ENCODE measurements at regions not wholly inside any gene's neighbourhood (a gene's known extent, or its start where the extent isn't known, plus 50 kb on each side); places are given as distances from the start of the nearest gene placed in this dataset.

- no peak for DNase-seq
- Histone ChIP-seq H3K36me3 (ENCODE audit: control insufficient read depth, insufficient read depth, low read length) (no peaks in the 10 kb centered on the region), H3K27ac (ENCODE audit: low read length) (no peak overlapping the region), H3K27me3 (ENCODE audit: control insufficient read depth, insufficient read depth, low read length) (no peaks in the 10 kb centered on the region), H3K4me3 (ENCODE audit: low read length) (no peak overlapping the region), H3K4me1 (ENCODE audit: control insufficient read depth, insufficient read depth, low read length) (peaks cover 22% of the 10 kb centered on the region), H3K9me3 (ENCODE audit: control insufficient read depth, insufficient read depth, low read length) (no peaks in the 10 kb centered on the region)
- ATAC-seq, result no peak
- no peak overlapping the region for H3K4me3 Mint-ChIP-seq
- peaks cover 30 to 35% of the 10 kb centered on the region in 2 donors for H3K4me1 Mint-ChIP-seq
- intact Hi-C loops (cut with micrococcal nuclease), result no loop called here
- H3K27ac Mint-ChIP-seq, result no peak overlapping the region
- peaks cover 0 to 2% of the 10 kb centered on the region in 2 donors for H3K27me3 Mint-ChIP-seq (ENCODE audit: low read depth in 2 of 2)
- WGBS (ENCODE audit: insufficient coverage), result no CpG with 5 or more reads among the region's 1 CpG
- TF ChIP-seq CTCF (IDR thresholded peaks at IDR 0.05), result no peak
- no peaks in the 10 kb centered on the region for H3K9me3 Mint-ChIP-seq
- no peaks in the 10 kb centered on the region for H3K36me3 Mint-ChIP-seq
Measured at GRCh38 chr2:84280873-84281272, 178.2 kb downstream of the SUCLG1 start.

DNA sequence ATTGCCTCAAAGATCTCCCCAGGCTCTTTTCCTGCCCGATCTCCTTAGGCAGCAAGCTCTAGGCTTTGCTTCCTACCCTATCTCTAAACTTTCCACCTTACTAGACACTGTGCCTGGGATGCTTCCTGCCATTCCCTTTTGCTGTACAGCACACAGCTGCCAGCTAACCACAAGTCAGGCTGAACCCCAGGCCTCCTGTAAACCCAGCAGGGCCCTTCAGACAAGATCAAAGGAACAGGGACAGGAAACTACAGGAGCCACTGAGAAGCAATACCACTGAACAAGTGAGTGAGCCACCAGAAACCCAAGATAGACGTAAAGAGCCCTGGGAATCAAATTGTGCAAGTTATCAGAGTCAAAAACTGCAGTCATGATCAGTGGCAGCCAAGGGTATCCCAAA, 180.7 kb downstream of the SUCLG1 start:
- no peaks in the 10 kb centered on the region for H3K27me3 ChIP-seq (ENCODE audit: control insufficient read depth, insufficient read depth, low read length)
- no peak for TF ChIP-seq CTCF (IDR thresholded peaks at IDR 0.05)
- no peak overlapping the region for H3K27ac ChIP-seq (ENCODE audit: low read length)
- no peak for ATAC-seq
- DNase-seq, result no peak
- no peaks in the 10 kb centered on the region for H3K9me3 ChIP-seq (ENCODE audit: control insufficient read depth, insufficient read depth, low read length)
- intact Hi-C loops (cut with micrococcal nuclease), result no loop called here
- H3K36me3 ChIP-seq (ENCODE audit: control insufficient read depth, insufficient read depth, low read length), result no peaks in the 10 kb centered on the region
- H3K4me3 ChIP-seq (ENCODE audit: low read length), result no peak overlapping the region
- H3K4me1 Mint-ChIP-seq, result peaks cover 43 to 44% of the 10 kb centered on the region in 2 donors
- peaks cover 22% of the 10 kb centered on the region for H3K4me1 ChIP-seq (ENCODE audit: control insufficient read depth, insufficient read depth, low read length)
- no peak overlapping the region for H3K4me3 Mint-ChIP-seq
- H3K9me3 Mint-ChIP-seq, result no peaks in the 10 kb centered on the region
- no peaks in the 10 kb centered on the region for H3K36me3 Mint-ChIP-seq
- WGBS (ENCODE audit: insufficient coverage), result 53% methylated on average over 2 of the region's 2 CpGs
- peaks cover 0 to 6% of the 10 kb centered on the region in 2 donors for H3K27me3 Mint-ChIP-seq (ENCODE audit: low read depth in 2 of 2)
- H3K27ac Mint-ChIP-seq, result no peak overlapping the region

DNA sequence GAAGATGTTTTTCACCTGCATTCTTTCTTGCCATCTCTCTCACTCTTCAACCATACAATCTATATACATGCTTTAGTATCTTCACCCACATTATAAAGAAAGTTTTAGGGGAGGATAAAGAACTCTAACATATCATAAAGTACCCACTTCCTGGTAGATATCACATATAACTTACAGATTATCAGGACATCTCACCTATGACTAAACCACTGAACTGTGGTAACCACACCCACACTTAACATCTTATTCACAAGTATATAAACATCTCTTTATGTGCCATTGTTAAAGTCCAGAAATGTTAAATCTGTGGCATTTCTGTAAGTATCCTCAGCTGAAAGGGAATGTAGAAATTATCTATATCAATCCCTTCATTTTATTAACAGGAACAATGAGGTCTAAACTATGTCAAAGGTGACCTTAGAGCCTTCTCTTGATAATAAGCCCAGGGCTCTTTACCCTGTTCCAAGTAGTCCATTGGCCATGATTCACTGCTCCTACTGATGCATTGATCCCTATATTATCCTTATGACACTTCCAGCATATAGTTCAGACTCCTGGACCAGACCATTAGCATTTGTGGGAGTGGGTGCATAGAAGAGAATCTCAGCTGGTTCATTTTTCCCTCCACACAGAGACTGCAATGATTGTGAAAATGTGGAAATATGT, 182.4 kb downstream of the SUCLG1 start:
- Mint-ChIP-seq H3K9me3 (no peaks in the 10 kb centered on the region), H3K4me3 (peak overlapping the region; percentile 62), H3K27me3 (ENCODE audit: low read depth in 2 of 2) (peaks cover 2 to 9% of the 10 kb centered on the region in 2 donors), H3K4me1 (peaks cover 39 to 41% of the 10 kb centered on the region in 2 donors), H3K27ac (no peak overlapping the region), H3K36me3 (no peaks in the 10 kb centered on the region)
- H3K9me3 ChIP-seq (ENCODE audit: control insufficient read depth, insufficient read depth, low read length), result no peaks in the 10 kb centered on the region
- H3K27ac ChIP-seq (ENCODE audit: low read length), result no peak overlapping the region
- intact Hi-C loops (cut with micrococcal nuclease), result no loop called here
- no peaks in the 10 kb centered on the region for H3K27me3 ChIP-seq (ENCODE audit: control insufficient read depth, insufficient read depth, low read length)
- H3K4me3 ChIP-seq (ENCODE audit: low read length), result no peak overlapping the region
- TF ChIP-seq CTCF (IDR thresholded peaks at IDR 0.05), result no peak
- DNase-seq (peak in 1 of 2 donors; percentile 7), ATAC-seq (peak; percentile 46 to 77 (median 52))
- H3K36me3 ChIP-seq (ENCODE audit: control insufficient read depth, insufficient read depth, low read length), result no peaks in the 10 kb centered on the region
- H3K4me1 ChIP-seq (ENCODE audit: control insufficient read depth, insufficient read depth, low read length), result peaks cover 22% of the 10 kb centered on the region

- H3K27me3 ChIP-seq (ENCODE audit: control insufficient read depth, insufficient read depth, low read length), result no peaks in the 10 kb centered on the region
- no peak for TF ChIP-seq CTCF (IDR thresholded peaks at IDR 0.05)
- 81% methylated on average over 7 of the region's 7 CpGs for WGBS (ENCODE audit: insufficient coverage)
- H3K27ac ChIP-seq (ENCODE audit: low read length), result no peak overlapping the region
- H3K4me3 Mint-ChIP-seq, result no peak overlapping the region
- peaks cover 34 to 36% of the 10 kb centered on the region in 2 donors for H3K4me1 Mint-ChIP-seq
- ATAC-seq (no peak), DNase-seq (no peak)
- no peaks in the 10 kb centered on the region for H3K9me3 ChIP-seq (ENCODE audit: control insufficient read depth, insufficient read depth, low read length)
- H3K27ac Mint-ChIP-seq, result no peak overlapping the region
- peaks cover 16% of the 10 kb centered on the region for H3K4me1 ChIP-seq (ENCODE audit: control insufficient read depth, insufficient read depth, low read length)
- no peaks in the 10 kb centered on the region for H3K36me3 Mint-ChIP-seq
- peaks cover 7 to 12% of the 10 kb centered on the region in 2 donors for H3K27me3 Mint-ChIP-seq (ENCODE audit: low read depth in 2 of 2)
- no peak overlapping the region for H3K4me3 ChIP-seq (ENCODE audit: low read length)
- intact Hi-C loops (cut with micrococcal nuclease), result no loop called here
- H3K36me3 ChIP-seq (ENCODE audit: control insufficient read depth, insufficient read depth, low read length), result no peaks in the 10 kb centered on the region
- H3K9me3 Mint-ChIP-seq, result no peaks in the 10 kb centered on the region
Measured at GRCh38 chr2:84273406-84273805, 185.7 kb downstream of the SUCLG1 start.

Data from natural killer cell (primary cell).